ENCODE measurements at regions not wholly inside any gene's neighbourhood (a gene's known extent, or its start where the extent isn't known, plus 50 kb on each side); places are given as distances from the start of the nearest gene placed in this dataset.

- Histone ChIP-seq H3K4me3 (ENCODE audit: low read depth, low read length) (no peak overlapping the region), H3K9me3 (ENCODE audit: control insufficient read depth, insufficient read depth, low read depth, low read length) (no peaks in the 10 kb centered on the region), H3K4me1 (ENCODE audit: control insufficient read depth, insufficient read depth, low read length) (no peaks in the 10 kb centered on the region), H3K36me3 (ENCODE audit: control insufficient read depth in 2 of 2, insufficient read depth in 1 of 2, low read length in 2 of 2) (no peaks in the 10 kb centered on the region), H3K27ac (ENCODE audit: extremely low read depth, low read depth, low read length) (no peak overlapping the region)
- no peak for TF ChIP-seq ZNF121 (tag by site-specific recombination; IDR thresholded peaks at IDR 0.05)
- POLR2A ChIA-PET: no interaction called here
- CTCF ChIA-PET: interaction anchor here (0.6 to 3.5 kb wide), 23 partner anchors 11 to 1475 kb away, joined by 3 to 38 read pairs (median 3); no protein-coding TSS in a partner anchor
These were observed 762.4 kb downstream of the DSC3 start for GRCh38 chr18:30280186-30280585.

DNA sequence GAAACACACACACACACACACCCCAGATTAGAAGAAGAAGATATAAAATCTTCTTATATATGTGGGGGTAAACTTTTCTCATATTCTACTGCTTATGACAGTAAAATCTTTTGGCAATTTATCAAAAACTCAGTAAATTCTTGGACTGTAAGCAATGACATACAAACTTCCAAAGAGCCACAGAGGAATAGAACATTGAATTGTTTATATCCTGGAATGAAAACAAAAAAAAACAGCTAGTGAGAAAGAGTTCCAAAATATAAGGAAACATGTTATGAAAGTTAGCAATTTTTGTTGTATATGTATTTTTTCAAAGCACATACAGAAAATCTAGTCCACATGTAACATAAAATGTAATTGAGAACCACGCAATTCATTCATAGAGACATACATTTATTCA lies 764.9 kb downstream of the DSC3 start:
- TF ChIP-seq ZNF133 (tag by site-specific recombination; IDR thresholded peaks at IDR 0.05) (no peak), ZFP41 (tag by site-specific recombination; IDR thresholded peaks at IDR 0.05; ENCODE audit: borderline replicate concordance) (no peak), ZBTB21 (tag by site-specific recombination; IDR thresholded peaks at IDR 0.05) (no peak), ZNF184 (tag by site-specific recombination; IDR thresholded peaks at IDR 0.05) (no peak), ZNF707 (tag by site-specific recombination; IDR thresholded peaks at IDR 0.05) (no peak), ZNF302 (tag by site-specific recombination; IDR thresholded peaks at IDR 0.05; ENCODE audit: low read depth) (no peak), ZNF623 (tag by site-specific recombination; IDR thresholded peaks at IDR 0.05) (no peak), ZNF416 (tag by site-specific recombination; IDR thresholded peaks at IDR 0.05) (no peak), ZNF148 (tag by site-specific recombination; IDR thresholded peaks at IDR 0.05; ENCODE audit: borderline replicate concordance) (no peak), ZNF433 (tag by site-specific recombination; IDR thresholded peaks at IDR 0.05; ENCODE audit: low read depth) (no peak), ZNF157 (tag by site-specific recombination; IDR thresholded peaks at IDR 0.05) (no peak), ZSCAN16 (tag by site-specific recombination; IDR thresholded peaks at IDR 0.05) (no peak), ZNF18 (tag by site-specific recombination; IDR thresholded peaks at IDR 0.05) (no peak), ZNF518A (tag by site-specific recombination; conservative IDR thresholded peaks at IDR 0.05; ENCODE audit: low read depth) (no peak), ZNF174 (tag by site-specific recombination; IDR thresholded peaks at IDR 0.05) (no peak), ZNF23 (tag by site-specific recombination; IDR thresholded peaks at IDR 0.05; ENCODE audit: borderline replicate concordance) (no peak), ATF2 (tag by site-specific recombination; IDR thresholded peaks at IDR 0.05; ENCODE audit: low read depth) (no peak), ZNF426 (tag by site-specific recombination; IDR thresholded peaks at IDR 0.05) (no peak)
- TF ChIP-seq, protein P1, sequence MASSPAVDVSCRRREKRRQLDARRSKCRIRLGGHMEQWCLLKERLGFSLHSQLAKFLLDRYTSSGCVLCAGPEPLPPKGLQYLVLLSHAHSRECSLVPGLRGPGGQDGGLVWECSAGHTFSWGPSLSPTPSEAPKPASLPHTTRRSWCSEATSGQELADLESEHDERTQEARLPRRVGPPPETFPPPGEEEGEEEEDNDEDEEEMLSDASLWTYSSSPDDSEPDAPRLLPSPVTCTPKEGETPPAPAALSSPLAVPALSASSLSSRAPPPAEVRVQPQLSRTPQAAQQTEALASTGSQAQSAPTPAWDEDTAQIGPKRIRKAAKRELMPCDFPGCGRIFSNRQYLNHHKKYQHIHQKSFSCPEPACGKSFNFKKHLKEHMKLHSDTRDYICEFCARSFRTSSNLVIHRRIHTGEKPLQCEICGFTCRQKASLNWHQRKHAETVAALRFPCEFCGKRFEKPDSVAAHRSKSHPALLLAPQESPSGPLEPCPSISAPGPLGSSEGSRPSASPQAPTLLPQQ (tag by site-specific recombination; IDR thresholded peaks at IDR 0.05): no peak
- no peak overlapping the region for H3K27ac ChIP-seq (ENCODE audit: extremely low read depth, low read depth, low read length)
- ChIA-PET CTCF (interaction anchor here (0.6 kb wide), 1 partner anchor 568 kb away, joined by 3 read pairs; no protein-coding TSS in a partner anchor), POLR2A (no interaction called here)
- no peak overlapping the region for H3K4me3 ChIP-seq (ENCODE audit: low read depth, low read length)
- no peaks in the 10 kb centered on the region for H3K9me3 ChIP-seq (ENCODE audit: control insufficient read depth, insufficient read depth, low read depth, low read length)
- H3K4me1 ChIP-seq (ENCODE audit: control insufficient read depth, insufficient read depth, low read length): no peaks in the 10 kb centered on the region
- H3K36me3 ChIP-seq (ENCODE audit: control insufficient read depth in 2 of 2, insufficient read depth in 1 of 2, low read length in 2 of 2): no peaks in the 10 kb centered on the region
